CD14-positive monocyte (primary cell): ENCODE measurements at regions not wholly inside any gene's neighbourhood (a gene's known extent, or its start where the extent isn't known, plus 50 kb on each side); places are given as distances from the start of the nearest gene placed in this dataset. TPM values are rescaled to one million over a fixed set of nuclear protein-coding genes. Genes with fewer than 3 reads are reported as not detected.

ENCODE experiments used
- DNase-seq, 3 donors: peaks; one replicate each; pipeline ENCODE4 v3.0.0-alpha.2; 2011 to 2022
- H2AFZ ChIP-seq: 2 replicates; pipeline ENCODE4 v1.6.0; 2012; ENCODE audit warnings: mild to moderate bottlenecking, low read depth, low read length, inconsistent platforms; ENCODE audit not compliant: insufficient read depth, poor library complexity, severe bottlenecking
- H3K27ac ChIP-seq, 2 donors: 1 replicate in 1 of 2; 2 replicates in 1 of 2; pipeline ENCODE4 v1.5.1; 2012 to 2013; ENCODE audit warnings: low read length in 2 of 2, control low read depth in 1 of 2, inconsistent platforms in 1 of 2, low read depth in 1 of 2, mild to moderate bottlenecking in 1 of 2
- H3K27me3 ChIP-seq, 2 donors: one replicate each; pipeline versions ENCODE4 v1.6.0 to v1.6.1; 2011 to 2013; ENCODE audit warnings: low read length in 2 of 2; ENCODE audit not compliant: control insufficient read depth in 2 of 2, insufficient read depth in 2 of 2
- H3K36me3 ChIP-seq, 2 donors: replicated peaks in 1 of 2; 1 replicate in 1 of 2; 2 replicates in 1 of 2; pipeline versions ENCODE4 v1.5.1 to v1.6.1; 2012 to 2013; ENCODE audit warnings: low read length in 2 of 2, control low read depth in 1 of 2, inconsistent platforms in 1 of 2, mild to moderate bottlenecking in 1 of 2; ENCODE audit not compliant: insufficient read depth in 2 of 2, control insufficient read depth in 1 of 2
- H3K4me1 ChIP-seq, 2 donors: 1 replicate in 1 of 2; 2 replicates in 1 of 2; pipeline versions ENCODE4 v1.5.1 to v1.6.1; 2012 to 2013; ENCODE audit warnings: low read length in 2 of 2, control low read depth in 1 of 2, inconsistent platforms in 1 of 2, mild to moderate bottlenecking in 1 of 2, moderate library complexity in 1 of 2; ENCODE audit not compliant: insufficient read depth in 2 of 2, control insufficient read depth in 1 of 2
- H3K4me2 ChIP-seq: replicated peaks from 2 replicates; pipeline ENCODE3; 2012; ENCODE audit warnings: low read length, moderate library complexity, mild to moderate bottlenecking; ENCODE audit not compliant: poor library complexity, severe bottlenecking; ENCODE audit errors: extremely low read depth
- H3K4me3 ChIP-seq, 3 experiments: fragments of 200-600 bp in 1 of 3; sonication (generic) in 1 of 3; replicated peaks in 1 of 3; 1 replicate in 2 of 3; 2 replicates in 1 of 3; pipeline ENCODE4 v1.5.1; 2011 to 2013; ENCODE audit warnings: low read length in 3 of 3, mild to moderate bottlenecking in 3 of 3, control low read depth in 2 of 3, low read depth in 2 of 3, inconsistent platforms in 1 of 3, moderate library complexity in 1 of 3
- H3K79me2 ChIP-seq: 2 replicates; pipeline ENCODE4 v1.6.0; 2012; ENCODE audit warnings: mild to moderate bottlenecking, control low read depth, inconsistent platforms, low read length, moderate library complexity; ENCODE audit not compliant: insufficient read depth
- H3K9ac ChIP-seq: 2 replicates; pipeline ENCODE4 v1.6.0; 2017; ENCODE audit warnings: low read length, mild to moderate bottlenecking; ENCODE audit not compliant: insufficient read depth, poor library complexity, severe bottlenecking
- H3K9me3 ChIP-seq, 2 donors: replicated peaks in 1 of 2; 1 replicate in 1 of 2; 2 replicates in 1 of 2; pipeline versions ENCODE4 v1.5.1 to v1.6.1; 2012 to 2013; ENCODE audit warnings: low read length in 2 of 2, control low read depth in 1 of 2; ENCODE audit not compliant: control insufficient read depth in 1 of 2, insufficient read depth in 1 of 2
- H4K20me1 ChIP-seq: 2 replicates; pipeline ENCODE4 v1.6.0; 2012; ENCODE audit warnings: mild to moderate bottlenecking, low read length, control low read depth, moderate library complexity; ENCODE audit not compliant: insufficient read depth
- H3K27ac Mint-ChIP-seq, 7 donors: one replicate each; pipeline ENCODE4 v1.8.0; 2020; ENCODE audit warnings: mild to moderate bottlenecking in 7 of 7, mixed read lengths in 7 of 7, moderate library complexity in 6 of 7, inconsistent platforms in 2 of 7
- H3K27me3 Mint-ChIP-seq, 3 donors: one replicate each; pipeline ENCODE4 v1.8.0; 2021 to 2022; ENCODE audit warnings: low read depth in 3 of 3, mild to moderate bottlenecking in 3 of 3, mixed read lengths in 3 of 3, moderate library complexity in 3 of 3, inconsistent platforms in 1 of 3
- H3K36me3 Mint-ChIP-seq, 2 donors: one replicate each; pipeline ENCODE4 v1.8.0; 2020; ENCODE audit warnings: mixed read lengths in 2 of 2, inconsistent platforms in 1 of 2, mild to moderate bottlenecking in 1 of 2
- H3K4me1 Mint-ChIP-seq: one replicate; pipeline ENCODE4 v1.8.0; 2020; ENCODE audit warnings: mild to moderate bottlenecking, mixed read lengths
- H3K4me3 Mint-ChIP-seq, 2 donors: one replicate each; pipeline ENCODE4 v1.8.0; 2020; ENCODE audit warnings: mild to moderate bottlenecking in 2 of 2, mixed read lengths in 2 of 2, moderate library complexity in 1 of 2
- H3K9me3 Mint-ChIP-seq, 7 donors: one replicate each; pipeline ENCODE4 v1.8.0; 2020 to 2022; ENCODE audit warnings: mixed read lengths in 7 of 7, mild to moderate bottlenecking in 6 of 7, moderate library complexity in 6 of 7, inconsistent platforms in 2 of 7
- CTCF ChIP-seq: fragments of 200-600 bp; IDR thresholded peaks from one replicate; pipeline ENCODE4 v1.8.0; 2022; ENCODE audit warnings: antibody characterized with exemption, mild to moderate bottlenecking
- WGBS: methylation state at CpG from one replicate; pipeline ENCODE4 v1.1.5; 2013; ENCODE audit warnings: missing lambda C conversion rate; ENCODE audit not compliant: insufficient coverage; 5-methylcytosine and 5-hydroxymethylcytosine counted together
- intact Hi-C, 2 donors: fragments of 100-400 bp; cut with micrococcal nuclease; formaldehyde crosslinking; loops; one replicate each; pipeline versions ENCODE4 v1.15.0 to v1.15.1; 2023
- small RNA-seq: library from RNA; depleted of rRNA; stranded (forward); fragments of <200 nt; gene quantifications from one replicate; pipeline ENCODE3, GENCODE V24; 2012; ENCODE audit warnings: low read depth; ENCODE audit not compliant: insufficient read length

GRCh38 chr14:36227802-36228201 is 51.3 kb upstream of the PTCSC3 start:
- Mint-ChIP-seq H3K27ac (no peak overlapping the region), H3K36me3 (no peaks in the 10 kb centered on the region), H3K4me3 (no peak overlapping the region), H3K27me3 (peaks cover 6 to 10% (median 6%) of the 10 kb centered on the region in 3 donors), H3K9me3 (peaks cover 0 to 2% (median 0%) of the 10 kb centered on the region in 7 donors), H3K4me1 (no peaks in the 10 kb centered on the region)
- no peak overlapping the region for H3K27ac ChIP-seq
- TF ChIP-seq CTCF: no peak
- no peaks in the 10 kb centered on the region for H3K4me1 ChIP-seq
- DNase-seq: no peak
- no peaks in the 10 kb centered on the region for H3K9me3 ChIP-seq
- no peak overlapping the region for H3K4me2 ChIP-seq
- H3K27me3 ChIP-seq: no peaks in the 10 kb centered on the region
- no peak overlapping the region for H3K9ac ChIP-seq
- H3K4me3 ChIP-seq: no peak overlapping the region
- no peaks in the 10 kb centered on the region for H3K79me2 ChIP-seq
- no peak overlapping the region for H2AFZ ChIP-seq
- H4K20me1 ChIP-seq: no peaks in the 10 kb centered on the region
- H3K36me3 ChIP-seq: no peaks in the 10 kb centered on the region
- intact Hi-C loops: no loop called here
- WGBS: no CpG with 5 or more reads among the region's 2 CpGs

DNA sequence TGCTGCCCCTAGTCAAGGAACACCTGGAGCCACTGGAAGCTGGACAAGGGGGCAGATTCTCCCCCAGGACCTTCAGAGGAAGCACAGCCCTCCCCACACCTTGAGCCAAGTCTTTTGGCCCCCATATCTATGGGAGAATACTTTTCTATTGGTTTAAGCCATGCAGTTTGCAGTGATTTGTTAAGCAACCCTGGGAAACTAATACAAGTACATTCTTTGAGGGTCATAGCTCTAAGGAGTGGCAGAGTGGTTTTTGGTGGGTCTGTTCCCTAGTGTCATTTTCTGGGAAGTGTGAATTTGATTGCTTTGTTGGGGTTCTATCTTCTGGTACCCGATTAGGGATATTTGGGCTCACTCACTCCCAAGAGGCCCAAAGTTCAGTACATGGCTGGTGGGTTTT is 50.8 kb upstream of the PTCSC3 start:
- no peaks in the 10 kb centered on the region for H4K20me1 ChIP-seq
- H3K4me1 ChIP-seq: no peaks in the 10 kb centered on the region
- H3K4me3 ChIP-seq: no peak overlapping the region
- H3K9me3 ChIP-seq: no peaks in the 10 kb centered on the region
- Mint-ChIP-seq H3K4me1 (no peaks in the 10 kb centered on the region), H3K36me3 (no peaks in the 10 kb centered on the region), H3K27me3 (peaks cover 6 to 10% (median 6%) of the 10 kb centered on the region in 3 donors), H3K9me3 (no peaks in the 10 kb centered on the region), H3K27ac (no peak overlapping the region), H3K4me3 (no peak overlapping the region)
- H2AFZ ChIP-seq: no peak overlapping the region
- intact Hi-C loops: no loop called here
- DNase-seq: no peak
- WGBS: no CpG with 5 or more reads among the region's 1 CpG
- H3K27me3 ChIP-seq: no peaks in the 10 kb centered on the region
- H3K27ac ChIP-seq: no peak overlapping the region
- H3K79me2 ChIP-seq: no peaks in the 10 kb centered on the region
- TF ChIP-seq CTCF: no peak
- no peaks in the 10 kb centered on the region for H3K36me3 ChIP-seq
- no peak overlapping the region for H3K9ac ChIP-seq
- H3K4me2 ChIP-seq: no peak overlapping the region

Small RNA genes in the stretch of these regions (small RNA-seq; reads per million reads assigned to genes)
- not detected for gene RN7SKP21
